Neural crest cell (in vitro differentiated cells): ENCODE measurements at regions not wholly inside any gene's neighbourhood (a gene's known extent, or its start where the extent isn't known, plus 50 kb on each side); places are given as distances from the start of the nearest gene placed in this dataset.

Source experiments
- DNase-seq: peaks from one replicate; pipeline ENCODE4 v3.0.0; 2021; ENCODE audit warnings: low read depth, mixed read lengths, low spot score
- H3K27ac Mint-ChIP-seq: one replicate; pipeline ENCODE4 v1.8.0; 2021; ENCODE audit warnings: mild to moderate bottlenecking, mixed read lengths; ENCODE audit not compliant: unreplicated experiment
- H3K27me3 Mint-ChIP-seq: 2 replicates; pipeline ENCODE4 v1.8.0; 2021; ENCODE audit warnings: low read depth, mild to moderate bottlenecking, mixed read lengths
- H3K36me3 Mint-ChIP-seq: 2 replicates; pipeline ENCODE4 v1.8.0; 2021; ENCODE audit warnings: low read depth, mild to moderate bottlenecking, mixed read lengths
- H3K4me1 Mint-ChIP-seq: 2 replicates; pipeline ENCODE4 v1.8.0; 2021; ENCODE audit warnings: mixed read lengths
- H3K4me3 Mint-ChIP-seq: one replicate; pipeline ENCODE4 v1.8.0; 2021; ENCODE audit warnings: mild to moderate bottlenecking, mixed read lengths
- H3K9me3 Mint-ChIP-seq: 2 replicates; pipeline ENCODE4 v1.8.0; 2021; ENCODE audit warnings: mixed read lengths
- TF ChIP-seq, protein P1 (sequence below): fragments of 200-600 bp; sonication (generic); conservative IDR thresholded peaks from 2 replicates; pipeline ENCODE4 v1.5.0; 2021; ENCODE audit warnings: antibody characterized with exemption, mild to moderate bottlenecking

DNA sequence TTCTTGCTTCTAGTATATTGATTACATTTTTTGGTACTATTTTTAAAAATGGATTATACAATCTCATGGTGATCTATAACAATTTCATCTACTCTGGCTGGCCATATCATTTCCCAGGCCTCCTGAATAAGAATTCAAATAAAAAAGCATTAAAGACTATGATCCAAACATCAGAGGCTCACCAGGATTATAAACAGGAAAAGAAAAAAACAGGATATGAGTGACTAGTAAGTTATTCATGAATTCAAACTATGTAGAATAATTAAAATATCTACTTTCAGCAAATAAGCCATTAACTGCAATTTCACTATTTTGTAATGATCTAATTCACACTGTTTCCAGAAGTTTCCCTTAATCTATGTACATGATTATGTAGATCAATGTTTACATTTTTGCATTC lies 293.1 kb upstream of the CDH6 start:
- H3K36me3 Mint-ChIP-seq: no peaks in the 10 kb centered on the region
- H3K27ac Mint-ChIP-seq: no peak overlapping the region
- no peaks in the 10 kb centered on the region for H3K4me1 Mint-ChIP-seq
- H3K9me3 Mint-ChIP-seq: peaks cover 4% of the 10 kb centered on the region
- H3K27me3 Mint-ChIP-seq: no peaks in the 10 kb centered on the region
- TF ChIP-seq, protein P1, sequence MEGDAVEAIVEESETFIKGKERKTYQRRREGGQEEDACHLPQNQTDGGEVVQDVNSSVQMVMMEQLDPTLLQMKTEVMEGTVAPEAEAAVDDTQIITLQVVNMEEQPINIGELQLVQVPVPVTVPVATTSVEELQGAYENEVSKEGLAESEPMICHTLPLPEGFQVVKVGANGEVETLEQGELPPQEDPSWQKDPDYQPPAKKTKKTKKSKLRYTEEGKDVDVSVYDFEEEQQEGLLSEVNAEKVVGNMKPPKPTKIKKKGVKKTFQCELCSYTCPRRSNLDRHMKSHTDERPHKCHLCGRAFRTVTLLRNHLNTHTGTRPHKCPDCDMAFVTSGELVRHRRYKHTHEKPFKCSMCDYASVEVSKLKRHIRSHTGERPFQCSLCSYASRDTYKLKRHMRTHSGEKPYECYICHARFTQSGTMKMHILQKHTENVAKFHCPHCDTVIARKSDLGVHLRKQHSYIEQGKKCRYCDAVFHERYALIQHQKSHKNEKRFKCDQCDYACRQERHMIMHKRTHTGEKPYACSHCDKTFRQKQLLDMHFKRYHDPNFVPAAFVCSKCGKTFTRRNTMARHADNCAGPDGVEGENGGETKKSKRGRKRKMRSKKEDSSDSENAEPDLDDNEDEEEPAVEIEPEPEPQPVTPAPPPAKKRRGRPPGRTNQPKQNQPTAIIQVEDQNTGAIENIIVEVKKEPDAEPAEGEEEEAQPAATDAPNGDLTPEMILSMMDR: no peak
- H3K4me3 Mint-ChIP-seq: no peak overlapping the region
- no peak for DNase-seq

DNA sequence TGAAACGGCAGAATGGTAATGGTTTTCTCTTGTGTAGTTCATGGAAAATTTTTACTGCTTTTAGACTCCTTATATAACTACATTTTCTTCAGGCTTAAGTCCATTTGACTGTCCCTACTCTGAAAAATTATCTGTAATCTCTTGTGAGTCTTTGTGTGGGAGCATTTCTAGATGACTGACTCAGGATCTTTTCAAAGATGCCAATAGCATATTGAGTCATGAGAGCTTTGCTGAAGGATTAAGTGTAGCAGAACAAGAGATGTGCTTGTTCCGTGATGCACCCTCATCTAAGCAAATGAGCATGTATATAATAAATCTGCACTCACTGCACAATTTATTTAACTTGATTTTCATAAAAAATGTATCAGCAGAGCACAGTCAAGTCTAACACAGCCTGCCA lies 298.7 kb upstream of the CDH6 start:
- peaks cover 5% of the 10 kb centered on the region for H3K4me1 Mint-ChIP-seq
- H3K4me3 Mint-ChIP-seq: no peak overlapping the region
- no peaks in the 10 kb centered on the region for H3K36me3 Mint-ChIP-seq
- H3K27ac Mint-ChIP-seq: no peak overlapping the region
- DNase-seq: no peak
- TF ChIP-seq, protein P1: no peak
- no peaks in the 10 kb centered on the region for H3K9me3 Mint-ChIP-seq
- H3K27me3 Mint-ChIP-seq: no peaks in the 10 kb centered on the region

DNA sequence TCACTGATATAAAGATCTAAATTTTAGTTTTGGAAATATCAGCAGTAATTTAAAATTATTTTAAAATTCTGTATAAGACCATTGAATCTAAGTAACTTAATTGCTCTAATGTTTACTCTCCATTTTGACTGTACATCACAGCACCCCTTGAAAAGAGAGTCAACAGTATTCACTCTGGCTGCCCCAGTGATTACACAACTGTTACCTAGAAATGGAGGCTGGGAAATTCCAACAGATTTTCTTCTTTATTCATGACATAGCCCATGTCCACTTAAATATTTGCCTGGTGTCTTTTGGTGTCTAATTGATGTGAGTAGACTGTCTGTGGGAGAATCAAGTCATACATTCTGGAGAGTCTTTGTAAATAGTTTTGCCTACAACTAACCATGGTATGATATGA lies 301.8 kb upstream of the CDH6 start:
- Mint-ChIP-seq H3K4me1 (peaks cover 5% of the 10 kb centered on the region), H3K36me3 (no peaks in the 10 kb centered on the region), H3K27me3 (no peaks in the 10 kb centered on the region), H3K9me3 (no peaks in the 10 kb centered on the region), H3K27ac (no peak overlapping the region), H3K4me3 (no peak overlapping the region)
- TF ChIP-seq, protein P1: no peak
- DNase-seq: no peak

DNA sequence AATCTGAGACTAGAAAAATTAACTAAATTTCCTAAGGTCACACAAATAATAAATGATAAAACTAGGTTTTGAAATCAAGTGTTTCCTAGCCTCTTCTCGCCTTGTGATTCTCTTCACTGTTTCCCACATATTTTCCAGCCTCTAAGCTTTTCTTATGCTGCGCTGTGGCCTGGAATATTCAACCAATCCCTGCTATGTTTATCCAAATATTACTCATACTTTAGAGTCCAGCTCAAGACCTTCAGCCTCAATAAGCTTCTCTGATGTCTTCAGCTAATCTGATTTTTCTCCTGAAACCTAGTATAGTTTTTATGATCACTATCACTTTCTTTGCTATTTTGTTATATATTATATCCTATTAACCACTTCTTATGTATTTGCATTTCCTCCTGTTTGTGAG lies 303.1 kb upstream of the CDH6 start:
- Mint-ChIP-seq H3K9me3 (no peaks in the 10 kb centered on the region), H3K4me3 (no peak overlapping the region), H3K27ac (no peak overlapping the region), H3K36me3 (no peaks in the 10 kb centered on the region), H3K27me3 (no peaks in the 10 kb centered on the region), H3K4me1 (peaks cover 5% of the 10 kb centered on the region)
- TF ChIP-seq, protein P1: no peak
- no peak for DNase-seq

DNA sequence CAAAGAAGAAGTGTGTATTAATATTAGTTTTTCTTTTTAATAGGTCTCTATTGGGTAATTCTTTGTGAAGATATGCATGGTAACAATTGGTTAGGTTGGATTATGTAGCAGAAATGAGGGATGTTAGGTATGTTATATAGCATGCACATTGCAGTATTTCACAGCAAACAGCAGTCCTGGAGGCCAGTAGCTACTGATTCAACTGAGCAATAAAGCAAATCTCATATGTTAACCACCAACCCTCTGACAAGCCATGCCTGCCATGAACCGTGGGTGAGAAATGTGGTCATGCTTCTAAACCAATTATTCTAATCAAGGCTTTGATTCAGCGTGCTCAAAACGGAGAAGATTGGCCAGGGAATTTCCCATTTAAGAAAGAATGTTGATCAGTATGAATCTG lies 313.0 kb upstream of the CDH6 start:
- TF ChIP-seq, protein P1: no peak
- H3K4me3 Mint-ChIP-seq: no peak overlapping the region
- H3K27me3 Mint-ChIP-seq: no peaks in the 10 kb centered on the region
- H3K9me3 Mint-ChIP-seq: peaks cover 6% of the 10 kb centered on the region
- H3K27ac Mint-ChIP-seq: no peak overlapping the region
- no peak for DNase-seq
- no peaks in the 10 kb centered on the region for H3K4me1 Mint-ChIP-seq
- peaks cover 3% of the 10 kb centered on the region for H3K36me3 Mint-ChIP-seq

DNA sequence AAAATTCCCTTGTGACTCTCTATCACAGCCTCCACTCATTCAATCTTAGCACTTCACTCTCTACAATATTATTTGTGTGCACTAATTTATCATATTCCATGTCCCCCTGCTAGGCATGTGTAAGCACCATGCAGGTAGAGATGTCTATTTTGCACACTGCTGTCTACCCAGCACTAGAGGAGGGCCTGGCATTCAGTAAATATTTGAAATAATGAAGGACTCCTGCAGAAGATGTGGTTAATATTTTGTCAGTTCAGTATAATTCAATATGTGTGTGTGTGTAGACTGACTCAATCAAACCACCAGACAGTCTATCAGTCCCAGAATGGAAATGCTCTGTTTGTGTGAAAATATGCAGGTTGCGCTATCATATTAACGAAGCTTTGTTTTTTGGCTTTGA lies 313.6 kb upstream of the CDH6 start:
- TF ChIP-seq, protein P1: no peak

More for the DNA sequence above, 313.6 kb upstream of the CDH6 start:
- peaks cover 3% of the 10 kb centered on the region for H3K9me3 Mint-ChIP-seq
- DNase-seq: no peak
- H3K4me1 Mint-ChIP-seq: no peaks in the 10 kb centered on the region
- no peaks in the 10 kb centered on the region for H3K27me3 Mint-ChIP-seq
- no peak overlapping the region for H3K4me3 Mint-ChIP-seq
- peaks cover 3% of the 10 kb centered on the region for H3K36me3 Mint-ChIP-seq
- H3K27ac Mint-ChIP-seq: no peak overlapping the region
